GM19035 (cell line): ENCODE measurements at regions not wholly inside any gene's neighbourhood (a gene's known extent, or its start where the extent isn't known, plus 50 kb on each side); places are given as distances from the start of the nearest gene placed in this dataset.

ENCODE experiments used
- ATAC-seq: cut with Tn5 transposase; IDR thresholded peaks from one replicate; pipeline ENCODE4 v1.9.1; 2021; ENCODE audit not compliant: unreplicated experiment

- ATAC-seq, result no peak
These were observed 92.6 kb downstream of the FAT3 start for GRCh38 chr11:92317222-92317621.

DNA sequence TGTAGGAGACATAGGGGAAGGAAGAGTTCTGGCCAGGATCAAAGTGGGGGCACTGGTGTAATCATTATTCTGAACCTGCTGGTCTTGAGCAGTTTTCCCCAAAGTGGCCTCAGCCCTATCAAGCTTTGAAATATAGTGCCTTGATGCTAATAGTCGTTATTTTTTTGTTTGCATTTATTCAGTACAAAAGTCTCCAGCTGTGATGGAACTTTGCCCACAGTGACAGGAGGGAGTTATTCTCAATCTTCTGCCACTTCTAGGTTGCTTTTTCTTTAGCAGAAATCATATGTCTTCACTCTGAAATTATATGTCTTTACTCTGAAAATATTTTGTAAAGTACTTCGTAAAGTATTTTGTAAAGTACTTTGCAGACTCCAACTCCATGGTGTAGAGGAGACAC, 93.1 kb downstream of the FAT3 start:
- no peak for ATAC-seq

- ATAC-seq, result no peak
These were observed 97.6 kb downstream of the FAT3 start for GRCh38 chr11:92322225-92322624.

DNA sequence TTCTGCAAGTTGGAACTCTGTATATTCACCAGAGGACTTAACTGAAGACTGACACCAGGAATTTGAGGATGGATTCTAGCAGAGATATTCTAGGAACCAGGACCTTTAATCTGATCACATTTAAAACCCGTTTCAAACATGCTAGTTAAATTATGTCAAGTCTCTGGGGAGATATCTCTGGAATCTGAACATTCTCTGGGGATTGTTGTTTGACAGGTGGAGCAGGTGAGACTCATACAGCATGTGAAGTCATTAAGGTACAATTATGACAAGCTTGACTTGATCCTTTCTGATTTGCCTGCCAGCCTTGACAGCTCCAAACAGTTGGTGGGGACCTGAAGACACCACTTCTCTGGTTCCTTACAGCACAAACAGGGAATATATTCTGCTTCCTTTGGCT, 100.3 kb downstream of the FAT3 start:
- no peak for ATAC-seq

DNA sequence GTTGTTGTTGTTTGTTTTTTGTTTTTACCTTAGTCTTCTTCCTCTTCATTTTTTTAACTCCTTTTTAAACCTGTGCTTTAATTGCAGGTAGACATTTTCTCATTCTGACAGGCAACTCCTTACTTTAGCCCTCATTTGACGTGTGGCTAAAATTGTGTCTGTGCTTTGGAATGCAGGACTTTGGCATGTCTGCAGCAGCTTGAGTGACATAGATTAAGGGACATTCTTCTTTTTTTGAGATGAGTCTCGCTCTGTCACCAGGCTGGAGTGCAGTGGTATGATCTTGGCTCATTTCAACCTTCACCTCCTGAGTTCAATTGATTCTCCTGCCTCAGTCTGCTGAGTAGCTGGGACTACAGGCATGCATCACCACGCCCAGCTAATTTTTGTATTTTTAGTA, 100.8 kb downstream of the FAT3 start:
- ATAC-seq, result no peak

- no peak for ATAC-seq
These were observed 104.5 kb downstream of the FAT3 start for GRCh38 chr11:92329137-92329536.

- no peak for ATAC-seq
These were observed 105.0 kb downstream of the FAT3 start for GRCh38 chr11:92329646-92330045.

DNA sequence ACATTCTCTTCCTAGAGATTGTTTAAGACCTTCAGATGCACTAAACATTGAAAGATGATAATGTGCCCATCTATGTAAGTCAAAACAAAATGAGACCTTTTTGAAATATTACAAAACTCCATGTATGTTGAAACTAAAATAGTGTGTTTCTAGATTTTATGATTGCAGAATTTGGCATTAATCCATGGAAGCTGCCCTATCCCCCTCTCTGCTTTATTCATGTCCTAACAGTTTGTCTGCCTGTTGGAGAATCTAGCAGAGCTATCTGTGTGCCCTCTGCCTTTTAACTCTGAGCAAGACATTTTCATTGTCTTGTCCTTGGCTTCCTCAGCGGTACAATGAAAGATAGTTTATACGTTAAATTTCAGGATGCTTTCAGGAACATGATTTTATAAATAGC, 105.5 kb downstream of the FAT3 start:
- no peak for ATAC-seq

- no peak for ATAC-seq
These were observed 108.4 kb downstream of the FAT3 start for GRCh38 chr11:92332986-92333385.

DNA sequence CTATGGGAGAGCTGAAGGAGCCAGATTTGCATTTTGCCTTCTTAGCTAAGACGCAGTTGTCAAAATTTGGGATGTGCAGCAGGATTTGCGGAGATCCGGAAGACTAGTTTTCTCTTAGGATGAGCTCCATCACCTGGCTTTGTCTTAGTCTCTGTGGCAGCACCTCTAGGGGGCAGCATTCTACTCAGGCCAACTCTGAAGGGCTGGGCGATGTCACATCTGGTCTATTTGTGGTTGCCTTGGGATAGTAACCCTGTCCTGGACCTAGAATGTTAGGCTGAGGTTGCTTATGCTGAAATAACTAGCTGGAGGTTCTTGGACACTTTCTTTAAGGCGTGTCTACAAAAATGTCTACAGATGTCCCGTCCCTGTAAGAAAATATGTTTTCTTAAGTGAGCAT, 116.2 kb downstream of the FAT3 start:
- no peak for ATAC-seq

DNA sequence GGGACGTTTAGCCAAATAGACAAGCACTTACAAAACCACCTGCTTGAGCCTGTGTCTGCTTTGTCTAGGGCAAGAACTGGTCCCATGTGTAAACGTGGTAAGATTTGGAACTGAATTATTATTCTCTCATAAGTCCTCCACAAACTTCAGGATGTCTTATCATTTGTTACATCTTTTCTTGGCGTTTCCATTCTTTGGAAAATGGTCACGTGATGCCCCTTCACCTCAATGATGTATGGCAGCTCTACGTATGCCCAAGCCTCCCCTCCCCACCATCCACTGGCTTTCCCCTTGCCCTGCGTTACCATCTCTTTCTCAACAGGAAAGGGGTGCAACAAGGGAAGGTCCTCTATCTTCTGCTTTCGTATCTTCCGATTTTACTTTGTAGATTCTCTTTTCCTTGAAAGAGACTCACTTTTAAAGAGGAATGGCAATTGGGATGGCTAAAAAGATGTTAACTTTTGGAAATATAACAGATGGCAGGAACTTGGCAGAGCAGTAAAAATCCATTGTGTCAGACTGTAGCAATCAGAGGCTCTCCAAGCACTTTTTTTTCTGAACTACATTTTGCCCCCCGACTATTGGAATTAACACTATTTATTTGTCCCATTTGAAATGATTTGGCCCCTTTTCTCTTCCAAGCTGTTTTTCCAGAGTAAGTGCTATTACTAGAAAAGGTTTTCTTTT, 117.6 kb downstream of the FAT3 start:
- ATAC-seq, result no peak

DNA sequence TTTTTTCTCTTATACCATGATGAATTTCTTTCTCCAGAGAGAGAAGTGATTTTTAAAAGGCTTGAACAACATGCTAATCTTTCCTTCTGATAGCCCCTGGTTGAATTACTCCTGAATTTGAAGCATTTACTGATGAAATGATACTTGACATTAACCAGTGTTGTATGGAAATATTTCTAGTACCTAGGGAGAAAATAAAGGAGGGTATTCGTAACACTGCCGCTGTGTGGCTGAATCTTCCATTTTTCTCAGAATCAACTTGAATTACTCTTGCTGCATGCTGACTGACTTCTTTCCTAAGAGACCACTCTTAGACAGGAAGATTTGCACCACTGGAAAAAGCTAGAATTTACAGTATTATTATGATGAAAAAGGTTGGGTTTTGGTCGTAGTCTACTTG, 118.3 kb downstream of the FAT3 start:
- no peak for ATAC-seq

DNA sequence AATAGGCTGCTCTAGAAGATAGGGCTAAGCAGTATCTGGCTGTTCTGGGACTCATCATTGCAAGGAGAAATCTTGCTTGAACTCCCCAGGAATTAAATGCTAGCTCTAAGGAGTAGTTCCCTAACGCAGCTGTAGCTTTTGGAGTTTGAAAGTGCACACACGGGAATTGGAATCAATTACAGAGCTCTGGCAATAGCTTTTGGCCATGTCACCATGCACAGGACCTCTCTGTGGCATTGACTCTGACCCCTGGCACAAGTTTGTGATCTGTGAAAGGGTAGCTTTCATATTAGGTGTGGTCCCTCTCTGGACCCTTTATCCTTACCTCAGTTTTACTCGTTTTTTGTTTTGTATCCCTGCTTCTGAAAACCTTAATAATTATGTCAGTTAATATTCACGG, 121.6 kb downstream of the FAT3 start:
- ATAC-seq, result no peak

GRCh38 chr11:92347454-92347853, 122.8 kb downstream of the FAT3 start:
- ATAC-seq, result no peak

- ATAC-seq, result no peak
These were observed 125.0 kb downstream of the FAT3 start for GRCh38 chr11:92349486-92350156.

GRCh38 chr11:92357344-92357743, 132.7 kb downstream of the FAT3 start:
- no peak for ATAC-seq

- ATAC-seq, result no peak
These were observed 133.2 kb downstream of the FAT3 start for GRCh38 chr11:92357841-92358240.

DNA sequence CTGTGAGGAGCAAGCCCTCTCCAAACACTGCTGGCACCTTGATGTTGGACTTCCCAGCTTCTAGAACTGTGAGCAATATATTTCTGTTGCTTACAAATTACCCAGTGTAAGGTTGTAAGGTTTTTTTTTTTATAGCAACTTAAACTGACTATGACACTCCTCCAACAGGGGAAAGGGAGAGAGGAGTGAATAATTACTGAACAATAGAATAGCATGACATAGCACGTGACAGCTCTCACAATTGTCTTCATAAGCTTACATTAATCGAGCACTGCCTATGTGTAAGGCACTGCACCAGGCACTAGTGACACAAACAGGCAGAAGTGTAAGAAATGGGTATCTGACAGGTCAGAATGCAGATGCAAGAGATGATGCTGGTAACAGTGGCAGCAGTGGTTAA, 136.9 kb downstream of the FAT3 start:
- no peak for ATAC-seq

DNA sequence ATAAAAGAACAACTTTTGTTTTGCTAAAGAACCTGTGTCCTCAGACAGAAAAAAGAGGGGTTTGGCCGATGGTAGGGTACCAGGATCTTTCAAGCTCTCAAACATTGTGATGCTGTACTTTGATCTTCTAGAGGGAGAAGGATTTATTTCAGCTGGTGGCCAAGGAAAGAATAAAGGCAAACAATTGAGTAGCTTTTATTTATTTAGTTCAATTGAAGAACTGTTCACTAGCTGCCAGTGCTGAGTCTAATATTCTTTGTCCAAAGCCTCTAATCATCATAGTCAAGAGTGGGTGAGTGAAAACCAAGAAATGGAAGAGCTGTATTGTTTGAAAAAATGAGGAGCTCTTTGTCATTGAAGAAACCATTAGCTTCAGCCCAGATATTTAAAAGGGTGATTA, 138.4 kb downstream of the FAT3 start:
- no peak for ATAC-seq

- ATAC-seq, result no peak
These were observed 139.6 kb downstream of the FAT3 start for GRCh38 chr11:92364177-92364576.

- ATAC-seq, result no peak
These were observed 151.6 kb downstream of the FAT3 start for GRCh38 chr11:92376146-92376599.

- no peak for ATAC-seq
These were observed 152.1 kb downstream of the FAT3 start for GRCh38 chr11:92376680-92377079.

GRCh38 chr11:92380882-92381281, 156.3 kb downstream of the FAT3 start:
- ATAC-seq, result no peak
